Transverse colon (tissue), 3 donors: ENCODE measurements at regions not wholly inside any gene's neighbourhood (a gene's known extent, or its start where the extent isn't known, plus 50 kb on each side); places are given as distances from the start of the nearest gene placed in this dataset.

ENCODE experiments used
- POLR2A ChIP-seq: fragments of 450-650 bp; IDR thresholded peaks from one replicate; pipeline ENCODE4 v1.6.1; 2016; ENCODE audit warnings: antibody characterized with exemption, mild to moderate bottlenecking, moderate library complexity
- TF ChIP-seq, protein P1 (sequence below), 5 experiments: fragments of 200-600 bp in 3 of 5; fragments of 450-650 bp in 2 of 5; sonication (generic) in 3 of 5; IDR thresholded peaks; 1 replicate in 2 of 5; 2 replicates in 3 of 5; pipeline ENCODE4 v1.5.1; 2016 to 2017; ENCODE audit warnings: antibody characterized with exemption in 5 of 5, inconsistent platforms in 3 of 5, mild to moderate bottlenecking in 2 of 5, moderate library complexity in 1 of 5

DNA sequence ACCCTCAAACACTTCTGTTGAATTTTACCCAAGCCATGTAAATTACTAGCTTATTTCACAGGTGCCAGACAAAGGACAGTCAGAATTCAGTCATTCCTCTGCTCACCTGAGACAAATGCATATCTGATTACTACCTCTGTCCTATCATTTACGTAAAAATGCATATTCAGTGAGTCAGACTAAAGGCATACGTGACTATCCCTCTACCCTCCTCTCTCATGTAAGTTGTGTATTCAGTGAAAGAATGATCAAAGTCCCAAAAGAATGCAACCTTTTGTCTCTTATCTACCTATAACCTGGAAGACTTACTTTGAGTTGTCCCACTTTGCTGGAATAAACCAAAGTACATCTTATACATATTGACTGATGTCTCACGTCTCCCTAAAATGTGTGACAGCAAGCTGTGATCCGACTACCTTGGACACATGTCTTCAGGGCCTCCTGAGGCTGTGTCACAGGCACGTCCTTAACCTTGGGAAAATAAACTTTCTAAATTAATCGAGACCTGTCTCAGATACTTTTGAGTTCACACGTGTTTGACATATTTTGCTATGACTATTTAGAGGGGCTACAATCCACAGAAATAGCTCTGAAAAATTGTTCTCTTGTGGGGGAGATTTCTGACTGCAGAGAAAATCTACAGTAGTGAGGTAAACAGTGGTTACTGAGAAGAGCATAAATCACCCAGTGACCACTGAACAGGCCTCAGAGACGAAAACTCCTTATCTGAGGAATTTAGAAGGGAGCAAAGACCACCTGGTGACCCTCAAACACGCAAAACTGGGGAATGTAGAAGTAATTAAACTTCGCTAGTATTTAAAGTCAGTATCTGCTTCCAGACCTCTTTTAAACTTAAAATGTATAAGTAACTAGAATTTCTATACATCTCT is 1575.8 kb downstream of the STIM2 start:
- no peak for TF ChIP-seq POLR2A
- TF ChIP-seq, protein P1, sequence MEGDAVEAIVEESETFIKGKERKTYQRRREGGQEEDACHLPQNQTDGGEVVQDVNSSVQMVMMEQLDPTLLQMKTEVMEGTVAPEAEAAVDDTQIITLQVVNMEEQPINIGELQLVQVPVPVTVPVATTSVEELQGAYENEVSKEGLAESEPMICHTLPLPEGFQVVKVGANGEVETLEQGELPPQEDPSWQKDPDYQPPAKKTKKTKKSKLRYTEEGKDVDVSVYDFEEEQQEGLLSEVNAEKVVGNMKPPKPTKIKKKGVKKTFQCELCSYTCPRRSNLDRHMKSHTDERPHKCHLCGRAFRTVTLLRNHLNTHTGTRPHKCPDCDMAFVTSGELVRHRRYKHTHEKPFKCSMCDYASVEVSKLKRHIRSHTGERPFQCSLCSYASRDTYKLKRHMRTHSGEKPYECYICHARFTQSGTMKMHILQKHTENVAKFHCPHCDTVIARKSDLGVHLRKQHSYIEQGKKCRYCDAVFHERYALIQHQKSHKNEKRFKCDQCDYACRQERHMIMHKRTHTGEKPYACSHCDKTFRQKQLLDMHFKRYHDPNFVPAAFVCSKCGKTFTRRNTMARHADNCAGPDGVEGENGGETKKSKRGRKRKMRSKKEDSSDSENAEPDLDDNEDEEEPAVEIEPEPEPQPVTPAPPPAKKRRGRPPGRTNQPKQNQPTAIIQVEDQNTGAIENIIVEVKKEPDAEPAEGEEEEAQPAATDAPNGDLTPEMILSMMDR (IDR thresholded peaks at IDR 0.05) = no peak
